ENCODE measurements at regions not wholly inside any gene's neighbourhood (a gene's known extent, or its start where the extent isn't known, plus 50 kb on each side); places are given as distances from the start of the nearest gene placed in this dataset.

DNA sequence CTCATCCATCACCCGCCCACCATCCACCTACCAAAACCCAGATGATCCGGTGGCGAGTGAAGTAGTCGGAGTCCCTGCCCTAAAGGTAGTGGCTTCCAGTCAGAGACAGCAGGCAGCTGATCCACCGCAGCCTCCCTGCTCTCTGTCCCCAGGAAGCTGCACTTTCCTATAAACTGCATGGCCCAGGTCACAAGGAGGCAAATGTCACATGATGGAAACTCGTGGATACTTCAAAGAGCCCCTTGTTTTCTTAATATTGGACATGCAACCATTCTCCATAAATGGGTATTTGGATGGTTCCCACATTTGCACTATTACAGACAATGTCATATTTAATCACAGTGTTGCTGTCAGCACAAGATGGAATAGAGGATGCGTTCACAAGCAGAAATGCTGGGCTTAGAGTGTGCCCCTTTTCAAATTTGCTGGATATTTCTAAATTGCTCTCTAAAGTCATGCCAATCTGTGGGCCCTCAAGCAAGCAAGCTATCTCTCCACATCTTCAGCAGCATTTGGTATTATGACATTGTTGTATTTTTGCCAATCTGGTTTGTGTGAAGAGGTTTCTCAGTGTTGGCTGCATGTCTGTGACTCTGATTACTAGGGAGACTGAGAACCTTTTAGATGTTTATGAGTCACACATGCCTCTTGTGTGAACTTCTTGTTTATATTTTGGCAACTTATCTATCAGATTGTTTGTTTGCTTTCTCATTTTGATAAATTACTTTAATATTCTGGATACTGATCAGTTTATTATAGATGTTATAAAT, 822.0 kb downstream of the TNS3 start:
- TF ChIP-seq EZH2phosphoT487 (IDR thresholded peaks at IDR 0.05; ENCODE audit: borderline replicate concordance): no peak
- TF ChIP-seq, protein P1, sequence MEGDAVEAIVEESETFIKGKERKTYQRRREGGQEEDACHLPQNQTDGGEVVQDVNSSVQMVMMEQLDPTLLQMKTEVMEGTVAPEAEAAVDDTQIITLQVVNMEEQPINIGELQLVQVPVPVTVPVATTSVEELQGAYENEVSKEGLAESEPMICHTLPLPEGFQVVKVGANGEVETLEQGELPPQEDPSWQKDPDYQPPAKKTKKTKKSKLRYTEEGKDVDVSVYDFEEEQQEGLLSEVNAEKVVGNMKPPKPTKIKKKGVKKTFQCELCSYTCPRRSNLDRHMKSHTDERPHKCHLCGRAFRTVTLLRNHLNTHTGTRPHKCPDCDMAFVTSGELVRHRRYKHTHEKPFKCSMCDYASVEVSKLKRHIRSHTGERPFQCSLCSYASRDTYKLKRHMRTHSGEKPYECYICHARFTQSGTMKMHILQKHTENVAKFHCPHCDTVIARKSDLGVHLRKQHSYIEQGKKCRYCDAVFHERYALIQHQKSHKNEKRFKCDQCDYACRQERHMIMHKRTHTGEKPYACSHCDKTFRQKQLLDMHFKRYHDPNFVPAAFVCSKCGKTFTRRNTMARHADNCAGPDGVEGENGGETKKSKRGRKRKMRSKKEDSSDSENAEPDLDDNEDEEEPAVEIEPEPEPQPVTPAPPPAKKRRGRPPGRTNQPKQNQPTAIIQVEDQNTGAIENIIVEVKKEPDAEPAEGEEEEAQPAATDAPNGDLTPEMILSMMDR (conservative IDR thresholded peaks at IDR 0.05; ENCODE audit: low read length): no peak
- H3F3A ChIP-seq (ENCODE audit: low read depth): no peaks in the 10 kb centered on the region
- no peak overlapping the region for H2AFZ ChIP-seq (ENCODE audit: low read length)
- H3K9me2 ChIP-seq (replicated peaks; ENCODE audit: low read depth, low read length): no peaks in the 10 kb centered on the region
- 0 out of 2 replicates have a peak, but pooled peaks cover 3% of the 10 kb centered on the region for H3K9me3 ChIP-seq (ENCODE audit: insufficient read depth, low read depth, low read length)
- H3K36me3 ChIP-seq (ENCODE audit: insufficient read depth, low read length): no peaks in the 10 kb centered on the region
- no peak overlapping the region for H3K4me2 ChIP-seq (ENCODE audit: low read depth, low read length, poor library complexity, severe bottlenecking)
- H3K4me1 ChIP-seq (ENCODE audit: insufficient read depth, low read length, poor library complexity, severe bottlenecking): no peaks in the 10 kb centered on the region
- H4K20me1 ChIP-seq (ENCODE audit: insufficient read depth, low read length, poor library complexity, severe bottlenecking): no peaks in the 10 kb centered on the region
- H3K27me3 ChIP-seq (ENCODE audit: insufficient read depth, low read length, poor library complexity, severe bottlenecking): no peaks in the 10 kb centered on the region
- H3K9ac ChIP-seq (ENCODE audit: low read depth, low read length, poor library complexity, severe bottlenecking): no peak overlapping the region
- no peak overlapping the region for H3K4me3 ChIP-seq (ENCODE audit: low read length, poor library complexity, severe bottlenecking)
- H3K79me2 ChIP-seq (ENCODE audit: insufficient read depth, low read length): no peaks in the 10 kb centered on the region

DNA sequence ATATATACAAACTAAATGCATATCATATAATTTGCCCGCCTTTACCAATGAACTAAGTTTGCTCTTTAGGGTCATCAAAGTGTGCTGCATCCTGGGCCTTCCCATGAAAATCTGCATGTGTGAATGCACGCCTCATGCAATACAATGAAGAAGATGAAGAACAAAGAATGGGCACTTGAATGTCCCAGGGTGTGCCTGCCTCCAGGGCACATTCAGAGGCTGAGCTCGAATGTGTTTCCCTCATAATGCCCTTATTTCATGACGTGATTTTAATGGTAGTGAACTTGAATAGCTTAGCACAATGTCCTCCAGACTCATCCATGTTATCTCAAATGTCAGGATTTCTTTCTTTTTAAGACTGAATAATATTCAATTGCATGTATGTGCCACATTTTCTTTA, 824.9 kb downstream of the TNS3 start:
- H3K4me3 ChIP-seq (ENCODE audit: low read length, poor library complexity, severe bottlenecking): no peak overlapping the region
- H4K20me1 ChIP-seq (ENCODE audit: insufficient read depth, low read length, poor library complexity, severe bottlenecking): no peaks in the 10 kb centered on the region
- TF ChIP-seq, protein P1 (conservative IDR thresholded peaks at IDR 0.05; ENCODE audit: low read length): no peak
- no peak for TF ChIP-seq EZH2phosphoT487 (IDR thresholded peaks at IDR 0.05; ENCODE audit: borderline replicate concordance)
- H3K79me2 ChIP-seq (ENCODE audit: insufficient read depth, low read length): no peaks in the 10 kb centered on the region
- H3K9me2 ChIP-seq (replicated peaks; ENCODE audit: low read depth, low read length): no peaks in the 10 kb centered on the region
- no peak overlapping the region for H3K4me2 ChIP-seq (ENCODE audit: low read depth, low read length, poor library complexity, severe bottlenecking)
- H3K9ac ChIP-seq (ENCODE audit: low read depth, low read length, poor library complexity, severe bottlenecking): no peak overlapping the region
- no peaks in the 10 kb centered on the region for H3F3A ChIP-seq (ENCODE audit: low read depth)
- no peak overlapping the region for H2AFZ ChIP-seq (ENCODE audit: low read length)
- H3K9me3 ChIP-seq (ENCODE audit: insufficient read depth, low read depth, low read length): 0 out of 2 replicates have a peak, but pooled peaks cover 2% of the 10 kb centered on the region
- no peaks in the 10 kb centered on the region for H3K36me3 ChIP-seq (ENCODE audit: insufficient read depth, low read length)
- no peaks in the 10 kb centered on the region for H3K4me1 ChIP-seq (ENCODE audit: insufficient read depth, low read length, poor library complexity, severe bottlenecking)
- no peaks in the 10 kb centered on the region for H3K27me3 ChIP-seq (ENCODE audit: insufficient read depth, low read length, poor library complexity, severe bottlenecking)

DNA sequence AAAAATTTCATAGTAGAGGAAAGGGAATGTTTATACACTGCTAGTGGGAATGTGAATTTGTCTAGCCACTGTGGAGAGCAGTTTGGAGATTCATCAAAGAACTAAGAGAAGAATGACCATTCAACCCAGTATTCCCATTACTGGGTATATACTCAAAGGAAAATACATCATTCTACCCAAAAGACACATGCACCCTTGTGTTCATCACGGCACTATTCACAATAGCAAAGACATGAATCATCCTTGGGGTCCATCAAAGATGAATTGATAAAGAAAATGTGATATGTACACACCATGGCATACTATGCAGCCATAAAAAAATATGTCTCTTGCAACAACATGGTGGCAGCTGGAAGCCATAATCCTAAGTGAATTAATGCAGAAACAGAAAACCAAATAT, 825.7 kb downstream of the TNS3 start:
- Histone ChIP-seq H3K4me3 (ENCODE audit: low read length, poor library complexity, severe bottlenecking) (no peak overlapping the region), H3K36me3 (ENCODE audit: insufficient read depth, low read length) (no peaks in the 10 kb centered on the region), H3K4me2 (ENCODE audit: low read depth, low read length, poor library complexity, severe bottlenecking) (no peak overlapping the region), H3K9ac (ENCODE audit: low read depth, low read length, poor library complexity, severe bottlenecking) (no peak overlapping the region), H3K4me1 (ENCODE audit: insufficient read depth, low read length, poor library complexity, severe bottlenecking) (no peaks in the 10 kb centered on the region), H4K20me1 (ENCODE audit: insufficient read depth, low read length, poor library complexity, severe bottlenecking) (no peaks in the 10 kb centered on the region), H3K9me2 (replicated peaks; ENCODE audit: low read depth, low read length) (no peaks in the 10 kb centered on the region), H3K79me2 (ENCODE audit: insufficient read depth, low read length) (no peaks in the 10 kb centered on the region), H3K9me3 (ENCODE audit: insufficient read depth, low read depth, low read length) (no peaks in the 10 kb centered on the region), H3F3A (ENCODE audit: low read depth) (no peaks in the 10 kb centered on the region), H2AFZ (ENCODE audit: low read length) (no peak overlapping the region), H3K27me3 (ENCODE audit: insufficient read depth, low read length, poor library complexity, severe bottlenecking) (no peaks in the 10 kb centered on the region)
- no peak for TF ChIP-seq EZH2phosphoT487 (IDR thresholded peaks at IDR 0.05; ENCODE audit: borderline replicate concordance)
- TF ChIP-seq, protein P1 (conservative IDR thresholded peaks at IDR 0.05; ENCODE audit: low read length): no peak
